Pons (tissue), 1 donor: ENCODE measurements at regions not wholly inside any gene's neighbourhood (a gene's known extent, or its start where the extent isn't known, plus 50 kb on each side); places are given as distances from the start of the nearest gene placed in this dataset.

ENCODE experiments used
- DNase-seq: peaks from one replicate; pipeline ENCODE4 v3.0.0-alpha.2; 2016; ENCODE audit warnings: low spot score

DNA sequence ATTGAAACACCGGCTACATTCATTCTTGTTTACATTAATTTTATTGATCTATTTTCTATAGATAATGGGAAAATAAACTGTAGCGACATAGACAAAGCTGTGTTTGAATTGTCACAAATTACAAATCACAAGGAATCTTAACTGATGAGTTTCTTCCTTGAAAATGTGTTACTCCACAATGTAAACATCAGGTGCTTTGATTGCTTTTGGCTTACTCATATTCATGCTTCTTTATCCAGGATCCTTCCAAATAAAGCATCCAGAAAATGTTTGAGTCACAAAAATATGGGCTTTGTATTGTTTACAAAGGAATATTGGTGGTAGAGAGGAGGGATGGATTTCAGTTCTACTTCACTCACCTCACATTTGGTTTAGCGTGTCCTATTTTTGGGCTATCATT is 64.0 kb downstream of the BMP2 start:
- no peak for DNase-seq

DNA sequence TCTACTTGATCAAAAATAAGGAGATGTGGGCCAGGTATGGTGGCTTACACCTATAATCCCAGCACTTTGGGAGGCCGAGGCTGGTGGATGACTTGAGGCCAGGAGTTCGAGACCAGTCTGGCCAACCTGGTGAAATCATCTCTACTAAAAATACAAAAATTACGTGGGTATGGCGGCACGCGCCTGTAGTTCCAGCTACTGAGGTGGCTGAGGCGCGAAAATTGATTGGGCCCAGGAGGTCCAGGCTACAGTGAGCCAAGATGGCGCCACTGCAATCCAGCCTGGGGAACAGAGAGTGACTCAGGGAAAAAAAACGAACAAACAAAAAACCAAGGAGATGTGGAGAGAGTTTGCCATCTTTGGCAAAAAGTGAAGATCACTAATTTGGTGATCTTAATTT is 65.3 kb downstream of the BMP2 start:
- no peak for DNase-seq

DNA sequence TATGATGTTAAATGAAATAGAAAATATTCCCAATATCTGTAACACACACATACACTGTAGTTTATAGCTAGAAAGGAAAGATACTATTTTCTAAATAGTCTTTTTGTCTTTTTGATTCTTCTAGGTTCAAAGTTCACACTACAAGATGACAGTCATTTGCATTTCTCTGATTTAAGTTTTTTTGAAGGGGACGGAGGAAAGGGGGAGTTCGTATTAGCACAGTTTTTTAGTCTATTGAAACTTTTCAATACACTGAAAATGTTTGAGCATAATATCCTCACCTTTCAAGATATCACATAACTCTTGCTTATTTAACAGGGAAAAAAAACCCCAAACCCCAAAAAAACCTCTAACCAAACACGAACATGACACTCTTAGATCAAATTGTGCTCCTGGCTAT is 68.1 kb downstream of the BMP2 start:
- no peak for DNase-seq

DNA sequence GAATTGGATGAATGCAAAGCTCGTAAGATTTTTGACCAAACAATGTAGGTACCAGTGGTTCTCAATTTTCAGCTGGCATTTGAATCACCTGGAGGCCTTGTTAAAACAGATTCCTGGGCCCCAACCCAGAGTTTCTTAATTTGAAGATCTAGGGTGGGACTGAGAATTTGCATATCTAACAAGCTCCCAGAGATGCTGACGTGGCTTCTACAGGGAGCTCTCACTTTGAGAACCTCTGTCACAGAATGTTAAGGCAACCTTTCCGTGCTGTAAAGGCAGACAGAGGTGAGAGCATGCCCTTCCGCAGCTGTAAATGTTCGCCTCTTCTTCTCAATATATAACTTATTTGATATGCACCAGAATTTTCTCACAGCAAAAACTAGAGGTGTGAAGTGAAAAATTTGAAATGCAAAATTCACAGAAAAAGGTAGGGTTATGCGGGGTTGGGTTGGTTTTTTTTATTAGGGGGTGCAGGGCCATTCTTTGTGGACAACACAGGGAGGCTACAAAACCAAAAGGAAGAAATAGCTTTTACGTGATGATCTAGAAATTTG is 69.4 kb downstream of the BMP2 start:
- no peak for DNase-seq

DNA sequence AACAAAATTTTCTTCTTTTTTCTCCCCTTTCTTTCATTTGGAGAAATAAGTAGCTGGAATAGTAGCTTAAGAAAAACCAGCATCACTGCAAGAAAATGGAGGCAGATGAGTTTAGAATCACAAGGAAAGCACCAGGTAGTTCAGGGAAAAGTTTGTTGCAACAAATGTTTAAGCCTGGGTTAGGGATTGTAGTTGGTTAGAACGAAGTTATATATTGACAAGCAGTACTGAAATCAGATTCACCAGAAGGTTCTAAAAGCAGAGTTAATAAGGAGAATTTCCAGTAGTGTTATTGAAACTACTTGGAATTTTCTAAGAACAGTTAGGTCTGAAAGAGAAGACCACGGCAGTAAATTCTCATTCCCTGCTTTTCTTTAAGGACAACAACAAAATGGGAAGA is 70.2 kb downstream of the BMP2 start:
- no peak for DNase-seq

DNA sequence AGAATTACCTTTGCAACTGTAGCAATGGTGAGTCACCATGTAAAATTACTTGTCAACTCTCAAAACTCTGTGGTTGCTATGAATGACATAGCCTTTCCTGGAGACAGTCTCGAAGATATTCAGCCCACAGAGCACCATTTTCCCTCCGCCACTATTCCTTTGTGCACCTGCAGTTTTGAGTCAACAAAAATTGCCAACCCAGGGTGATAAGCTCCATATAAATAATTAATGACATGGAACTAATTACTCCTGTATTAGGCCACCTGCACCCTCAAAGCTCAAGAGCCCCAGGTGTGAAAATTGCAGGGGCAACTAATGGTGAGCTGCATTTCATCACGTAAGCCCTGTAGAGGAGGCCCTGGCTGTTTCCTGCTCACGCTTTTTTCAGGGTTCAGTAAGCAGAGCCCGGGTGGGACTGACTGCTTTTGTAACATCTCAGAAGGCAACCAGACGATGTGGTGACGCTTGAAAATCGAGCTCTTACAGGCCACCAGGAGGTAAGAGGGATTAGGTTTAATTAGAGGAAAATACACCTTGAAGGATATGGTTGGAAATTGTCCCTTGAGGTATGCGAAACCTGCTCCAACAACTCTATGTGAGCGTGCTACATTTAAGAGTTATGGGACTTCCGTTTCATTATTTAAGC is 70.8 kb downstream of the BMP2 start:
- DNase-seq: no peak

DNA sequence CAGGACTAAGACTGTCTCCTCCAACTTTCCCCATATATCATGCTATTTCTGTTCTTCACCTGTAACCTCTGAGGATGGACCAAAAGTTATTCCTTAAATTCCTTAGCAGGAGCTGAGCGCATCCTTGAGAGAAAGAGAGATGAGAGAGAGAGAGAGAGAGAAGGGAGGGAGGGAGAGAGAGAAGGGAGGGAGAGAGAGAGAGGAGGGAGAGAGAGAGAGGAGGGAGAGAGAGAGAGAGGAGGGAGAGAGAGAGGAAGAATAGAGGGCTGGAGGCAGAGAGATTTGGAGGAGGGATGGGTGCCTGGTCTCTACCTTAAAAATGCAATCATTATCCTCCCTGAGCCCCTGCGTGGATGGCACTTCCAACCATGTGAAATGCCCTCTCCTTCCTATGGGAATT is 73.6 kb downstream of the BMP2 start:
- DNase-seq: no peak

DNA sequence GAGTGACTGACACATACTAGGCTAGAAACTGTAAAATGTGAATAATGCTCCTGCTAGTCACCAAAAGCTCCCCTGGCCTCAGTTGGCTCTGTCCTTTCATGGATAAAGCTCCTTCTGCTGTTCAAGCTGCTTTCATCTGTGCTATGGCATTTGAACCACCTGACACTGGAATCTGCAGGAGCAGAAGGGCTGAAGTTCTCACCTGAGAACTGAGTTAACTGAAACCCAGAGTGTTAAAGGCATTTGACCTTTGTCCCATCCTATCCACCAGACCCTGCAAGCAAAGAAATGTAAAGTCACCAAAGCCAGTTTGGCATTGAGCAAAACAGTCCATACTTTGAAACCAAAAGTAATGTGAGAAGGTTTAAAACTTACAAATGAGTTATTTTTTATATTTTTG is 77.7 kb downstream of the BMP2 start:
- no peak for DNase-seq

DNA sequence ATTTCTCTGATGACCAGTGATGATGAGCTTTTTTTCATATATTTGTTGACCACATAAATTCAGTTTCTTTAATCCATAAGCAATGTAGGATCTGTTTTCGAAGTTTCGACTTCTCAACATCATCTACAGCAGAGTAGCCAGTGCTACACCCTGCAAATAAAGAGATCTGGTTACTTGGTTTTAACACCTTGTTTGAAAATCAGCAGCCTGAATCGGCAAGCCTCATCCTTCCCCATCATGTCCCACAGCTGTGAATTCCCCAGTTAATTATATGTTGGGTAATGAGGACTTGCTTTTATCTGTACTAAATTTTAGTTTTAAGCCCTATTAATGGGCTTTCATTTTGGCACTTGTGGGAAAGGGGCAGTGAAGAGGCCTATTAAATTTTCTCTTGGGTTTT is 80.6 kb downstream of the BMP2 start:
- no peak for DNase-seq

DNA sequence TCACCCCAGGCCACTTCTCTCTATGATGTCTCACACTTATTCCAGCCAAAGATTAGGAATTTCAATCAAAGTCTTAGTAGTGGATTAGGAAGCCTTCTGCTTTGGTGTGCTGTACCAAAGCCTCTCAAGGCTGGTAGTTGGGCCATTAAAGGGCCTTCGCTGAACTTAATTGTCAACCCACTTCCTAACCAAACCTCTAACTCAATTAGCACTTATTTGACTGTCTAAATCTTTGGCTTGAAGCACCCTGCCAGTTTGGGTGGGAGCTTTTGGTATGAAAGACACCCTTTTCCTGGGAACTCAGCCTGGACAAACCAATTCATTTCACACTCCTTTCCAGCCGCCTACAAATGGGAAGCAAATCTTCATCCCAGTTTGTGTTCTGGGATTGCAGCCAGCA is 81.5 kb downstream of the BMP2 start:
- no peak for DNase-seq

DNA sequence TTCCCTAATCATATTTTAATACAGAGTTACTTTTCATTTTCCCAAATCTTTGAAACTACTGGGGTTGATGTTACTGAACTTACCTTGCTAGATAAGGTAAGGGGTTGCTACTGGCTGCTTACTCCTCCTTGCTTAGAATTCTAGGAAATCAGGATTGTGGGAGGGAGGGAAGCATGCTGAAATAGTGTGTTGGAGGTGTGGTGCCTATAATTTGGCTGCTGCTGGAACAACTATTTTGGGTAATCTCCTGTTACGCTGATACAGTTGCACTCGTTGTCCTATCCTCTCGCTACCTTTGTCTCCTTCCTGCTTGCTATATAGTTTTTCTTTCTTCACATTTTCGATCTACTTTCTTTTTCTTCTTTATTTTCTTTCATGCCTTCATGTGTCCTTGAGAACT is 83.7 kb downstream of the BMP2 start:
- DNase-seq: no peak

DNA sequence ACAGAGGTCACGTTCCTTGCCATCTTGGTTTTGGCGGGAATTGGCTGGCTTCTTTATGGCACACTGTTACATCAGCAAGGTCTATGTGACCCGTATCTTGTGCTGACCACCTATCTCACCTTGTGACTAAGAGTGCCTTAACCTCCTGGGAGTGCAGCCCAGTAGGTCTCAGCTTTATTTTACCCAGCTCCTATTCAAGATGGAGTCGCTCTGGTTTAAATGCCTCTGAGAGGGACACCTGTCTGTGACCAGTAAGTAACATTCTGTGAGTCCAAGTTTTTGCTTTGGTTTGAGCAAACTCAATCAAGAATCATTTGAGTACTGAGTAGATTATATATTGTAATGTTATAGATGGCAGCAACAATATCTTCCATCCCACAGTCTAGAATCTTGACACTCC is 85.0 kb downstream of the BMP2 start:
- DNase-seq: no peak

DNA sequence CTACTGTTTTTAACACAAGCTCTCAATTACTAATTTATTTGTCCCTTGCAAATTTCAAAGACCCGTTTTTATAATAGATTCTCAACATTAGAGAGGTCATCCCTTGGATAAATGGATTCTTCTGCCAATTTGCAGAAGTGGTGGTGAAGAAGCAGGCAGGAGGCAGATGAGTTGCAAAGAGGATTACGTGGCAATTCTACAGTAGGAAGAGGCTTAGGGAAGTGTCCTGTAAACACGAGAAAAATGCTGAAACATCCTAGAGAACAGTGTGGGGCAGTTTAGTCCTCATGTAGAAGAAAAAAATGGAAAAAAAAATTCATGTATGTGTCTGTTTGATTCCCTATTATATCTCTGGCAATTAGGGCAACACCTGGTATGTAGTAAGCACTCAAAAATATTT is 87.6 kb downstream of the BMP2 start:
- DNase-seq: no peak

DNA sequence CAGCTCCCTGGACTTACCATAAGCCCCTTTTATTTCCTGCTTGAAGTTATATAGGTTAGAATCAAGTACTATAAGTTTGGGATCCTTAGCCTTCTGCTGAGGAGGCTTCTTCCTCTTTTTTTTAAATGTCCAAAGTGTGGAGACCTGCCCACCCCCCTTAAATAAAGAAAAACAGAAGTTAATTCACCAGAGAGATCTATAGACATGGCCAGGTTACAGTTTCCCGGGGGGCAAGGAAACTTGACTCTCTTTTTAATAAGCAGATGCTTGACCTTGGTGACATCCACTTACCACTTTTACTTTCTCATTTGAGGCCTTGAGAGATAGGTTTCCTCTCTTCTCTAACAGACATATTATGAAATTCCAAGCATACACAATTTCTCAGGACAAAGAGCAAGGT is 88.3 kb downstream of the BMP2 start:
- no peak for DNase-seq

DNA sequence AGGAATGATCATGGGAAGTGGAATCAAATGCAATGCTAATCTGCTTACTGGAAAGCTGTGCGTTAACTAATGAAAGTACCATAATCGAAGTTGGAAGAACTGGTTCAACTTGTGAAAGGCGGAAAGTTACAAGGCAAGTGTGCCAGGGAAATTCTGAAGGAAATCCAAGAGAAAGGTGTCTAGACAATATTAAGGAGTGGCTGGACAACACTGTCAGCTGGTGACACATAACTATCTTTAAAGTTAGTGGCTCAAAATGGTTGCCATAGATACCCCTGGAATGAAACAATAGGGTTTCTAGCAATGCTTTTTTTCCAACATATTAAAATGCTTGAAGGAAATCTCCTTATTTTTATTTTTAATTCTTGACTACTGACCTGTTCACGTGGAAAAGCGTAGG is 90.4 kb downstream of the BMP2 start:
- no peak for DNase-seq

DNA sequence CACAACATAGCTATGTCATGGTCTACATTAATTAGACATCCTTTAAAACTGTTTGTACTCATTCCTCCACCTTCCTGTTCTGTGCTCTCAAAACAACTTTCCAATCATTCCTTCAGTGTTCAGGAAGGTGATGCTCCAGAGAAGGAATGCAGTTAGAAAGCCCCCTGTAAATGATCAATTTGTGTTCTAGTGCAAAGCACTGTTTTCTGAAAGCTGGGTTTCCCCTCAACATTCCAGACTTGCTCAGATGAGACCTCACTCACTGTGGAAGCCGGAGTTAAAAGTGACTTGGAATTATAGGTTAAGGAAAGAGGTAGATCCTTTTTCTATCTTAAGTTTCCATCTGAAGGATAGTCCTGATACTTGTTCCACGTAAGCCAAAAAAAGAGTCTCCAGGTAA is 95.9 kb downstream of the BMP2 start:
- DNase-seq: no peak

DNA sequence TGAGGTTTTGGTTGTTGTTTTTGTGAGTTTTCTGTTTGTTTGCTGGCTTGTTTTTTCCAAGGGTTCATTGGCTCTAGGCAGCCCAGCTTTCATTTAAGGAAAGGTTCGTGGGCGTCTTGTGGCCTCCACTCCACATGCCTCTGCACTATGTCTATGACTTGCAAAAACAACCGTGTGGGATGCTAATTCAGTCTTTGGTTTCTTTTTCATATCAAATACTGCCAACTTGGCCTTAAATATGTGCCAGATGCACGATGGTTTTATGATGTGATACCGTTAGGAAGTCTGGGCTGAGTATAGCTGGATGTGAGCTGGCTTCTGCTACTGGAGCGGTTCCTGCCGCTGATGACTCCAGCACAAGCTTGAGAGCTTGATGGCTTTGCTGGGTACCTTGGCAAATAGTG is 96.3 kb downstream of the BMP2 start:
- DNase-seq: no peak

DNA sequence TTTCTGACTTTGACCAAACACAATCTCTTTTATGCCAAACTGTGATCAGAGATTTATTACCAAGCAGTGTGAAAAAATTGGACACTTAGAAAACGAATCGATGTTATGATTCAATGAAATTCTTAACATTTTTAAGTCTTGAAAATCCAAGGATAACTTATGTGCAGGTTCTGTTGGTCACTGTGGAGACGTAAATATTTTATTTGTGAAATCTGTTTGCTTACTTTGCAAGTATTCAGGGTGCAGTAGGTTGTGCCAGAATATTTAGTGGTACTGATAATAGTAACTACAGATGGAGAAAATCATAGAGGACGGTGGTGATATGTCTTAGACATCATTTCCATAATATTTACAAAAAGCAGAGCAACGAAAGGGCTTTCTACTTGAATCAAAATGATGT is 97.3 kb downstream of the BMP2 start:
- no peak for DNase-seq

DNA sequence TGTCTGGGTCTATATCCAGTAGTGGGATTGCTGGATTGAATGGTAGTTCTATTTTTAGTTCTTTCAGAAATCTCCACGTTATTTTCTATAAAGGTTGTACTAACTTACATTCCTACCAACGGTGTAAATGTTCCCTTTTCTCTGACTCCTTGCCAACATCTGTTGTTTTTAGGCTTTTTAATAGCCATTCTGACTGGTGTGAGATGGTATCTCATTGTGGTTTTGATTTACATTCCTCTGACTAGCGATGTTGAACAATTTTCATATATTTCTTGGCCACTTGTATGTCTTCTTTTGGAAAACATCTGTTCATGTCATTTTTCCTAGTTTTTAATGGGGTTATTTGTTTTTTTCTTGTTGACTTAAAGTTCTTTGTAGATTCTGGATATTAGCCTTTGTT is 99.3 kb downstream of the BMP2 start:
- DNase-seq: no peak

DNA sequence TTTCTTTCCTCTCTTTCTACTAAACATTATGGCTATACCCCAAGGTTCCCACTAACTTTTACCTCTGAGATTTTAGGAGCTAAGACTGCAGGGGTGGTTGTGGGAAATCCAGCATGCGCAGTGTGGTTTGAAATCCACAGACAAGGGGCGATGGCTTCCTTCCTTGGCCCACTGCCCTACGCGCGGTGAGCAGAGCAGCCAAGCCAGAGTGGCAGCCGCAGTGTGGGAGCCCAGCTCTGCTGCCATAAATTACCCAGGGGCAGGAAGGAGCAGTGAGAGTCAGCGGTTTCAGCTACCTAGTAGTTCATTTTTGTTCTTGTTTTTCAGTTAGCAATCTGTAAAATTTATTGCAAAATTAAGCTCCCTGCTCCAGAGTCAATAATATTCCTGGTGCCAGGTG is 101.4 kb downstream of the BMP2 start:
- no peak for DNase-seq

DNA sequence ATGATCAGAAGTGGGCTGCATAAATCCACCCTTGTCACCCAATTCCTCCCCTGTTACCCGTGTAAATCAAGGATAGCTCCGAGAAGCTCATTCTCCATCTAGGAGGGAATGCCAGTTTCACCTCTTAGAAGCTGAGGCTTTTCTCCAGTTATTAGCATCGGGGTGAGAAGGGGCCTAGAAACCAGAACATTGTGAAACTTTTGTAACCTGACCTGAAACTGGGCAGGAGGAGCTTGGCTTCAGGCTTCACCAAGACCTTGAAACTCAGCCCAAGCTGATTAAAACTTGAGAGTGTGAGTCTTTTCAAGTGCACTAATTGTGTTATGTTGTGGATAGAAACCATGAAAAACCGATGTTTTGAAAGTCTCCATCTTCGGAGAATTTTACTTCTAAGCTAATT is 103.1 kb downstream of the BMP2 start:
- no peak for DNase-seq

DNA sequence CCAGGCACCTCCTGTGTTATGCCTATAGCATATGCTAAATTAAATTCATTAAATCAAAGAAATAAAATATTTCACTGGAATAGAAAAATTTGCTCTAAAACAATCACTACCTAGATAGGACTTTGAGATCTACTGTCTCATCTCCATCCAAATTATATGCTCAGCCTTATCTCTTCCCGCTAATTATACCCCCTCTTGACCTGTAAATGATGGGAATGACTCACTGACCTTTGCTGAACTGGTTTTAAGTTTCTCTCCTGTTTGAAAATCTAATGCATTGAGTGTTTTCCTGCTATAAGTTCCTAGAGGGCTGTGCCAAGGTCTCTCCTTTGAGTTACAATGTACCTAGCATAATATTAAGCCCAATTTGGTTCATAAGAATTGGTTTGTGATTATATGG is 110.1 kb downstream of the BMP2 start:
- no peak for DNase-seq

DNA sequence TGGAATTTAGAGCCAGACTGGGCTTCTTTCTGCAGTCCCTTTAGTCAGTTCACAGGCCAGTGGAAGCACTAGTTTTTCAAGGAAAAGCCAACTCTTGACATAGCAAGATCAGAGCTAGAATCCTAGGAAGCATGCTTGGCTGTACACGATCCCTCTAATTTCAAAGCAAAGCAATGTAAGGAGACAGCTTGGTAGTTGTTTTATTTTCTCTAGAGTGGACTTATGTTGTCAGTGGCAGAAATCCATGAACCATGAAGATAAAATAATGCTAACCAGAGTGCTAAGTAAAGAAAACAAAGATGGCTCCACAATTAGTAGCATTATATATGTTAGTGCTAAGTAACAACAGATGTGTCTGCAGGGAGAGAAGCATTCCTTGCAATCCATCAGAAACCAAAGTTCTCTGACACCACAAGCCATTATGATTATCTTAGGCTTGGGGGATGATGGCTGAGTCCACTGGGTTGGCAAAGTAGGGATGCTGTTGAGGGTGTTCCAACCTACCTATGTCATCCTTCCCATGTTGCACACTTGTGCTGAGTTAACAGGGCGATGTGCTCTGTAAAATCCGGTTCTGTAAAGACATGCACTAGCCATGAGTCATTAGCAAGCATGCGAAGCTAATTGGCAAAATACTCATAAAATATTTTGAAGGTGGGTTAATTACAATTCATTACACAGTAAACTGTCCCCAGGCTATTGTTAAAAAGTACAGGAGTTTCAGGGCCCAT is 115.2 kb downstream of the BMP2 start:
- no peak for DNase-seq

DNA sequence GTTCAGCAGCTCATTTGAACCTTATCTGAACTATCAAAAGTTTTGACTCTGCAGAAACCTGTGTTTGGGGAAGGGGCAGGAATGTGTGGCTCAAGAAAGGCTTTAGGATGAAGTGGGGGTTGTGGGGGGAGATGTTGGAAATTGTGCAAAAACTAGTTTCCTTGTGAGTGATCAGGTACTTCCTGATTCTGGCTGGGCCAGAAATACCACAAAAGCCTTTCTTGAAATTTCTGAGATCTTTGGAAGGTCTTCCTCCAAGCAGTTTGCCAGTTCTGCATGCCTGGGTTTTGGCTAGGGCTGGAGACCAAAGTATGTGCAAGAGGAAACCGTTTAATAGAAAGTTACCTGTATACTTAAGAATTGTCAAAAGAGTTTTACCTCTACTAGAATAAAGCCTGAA is 116.6 kb downstream of the BMP2 start:
- no peak for DNase-seq
